Peyer's patch (tissue), 4 donors: ENCODE measurements at regions not wholly inside any gene's neighbourhood (a gene's known extent, or its start where the extent isn't known, plus 50 kb on each side); places are given as distances from the start of the nearest gene placed in this dataset.

Experiments
- DNase-seq, 3 donors: peaks; one replicate each; pipeline ENCODE4 v3.0.0-alpha.2; 2017 to 2019
- H3K27ac ChIP-seq, 4 donors: fragments of 200-600 bp; sonication (generic); one replicate each; pipeline ENCODE4 v1.5.1; 2016 to 2019
- H3K27me3 ChIP-seq, 2 donors: fragments of 200-600 bp; sonication (generic); one replicate each; pipeline ENCODE4 v1.5.1; 2019
- H3K36me3 ChIP-seq, 3 donors: fragments of 200-600 bp; sonication (generic); one replicate each; pipeline ENCODE4 v1.5.1; 2016 to 2019
- H3K4me1 ChIP-seq, 4 donors: fragments of 200-600 bp; sonication (generic); one replicate each; pipeline ENCODE4 v1.5.1; 2016 to 2019
- H3K4me3 ChIP-seq, 4 donors: fragments of 200-600 bp; sonication (generic); 1 replicate in 3 of 4; 2 replicates in 1 of 4; pipeline ENCODE4 v1.5.1; 2016 to 2019; ENCODE audit warnings: mild to moderate bottlenecking in 1 of 4
- H3K9me3 ChIP-seq, 4 donors: fragments of 200-600 bp; sonication (generic); one replicate each; pipeline ENCODE4 v1.5.1; 2016 to 2019; ENCODE audit warnings: mild to moderate bottlenecking in 1 of 4
- CTCF ChIP-seq, 6 experiments: fragments of 450-650 bp in 4 of 6; fragments of 200-600 bp in 2 of 6; sonication (generic) in 1 of 6; IDR thresholded peaks; one replicate each; pipeline ENCODE4 v1.5.1; 2017 to 2019; ENCODE audit warnings: antibody characterized with exemption in 6 of 6, mild to moderate bottlenecking in 3 of 6, moderate library complexity in 1 of 6
- POLR2A ChIP-seq, 2 donors: fragments of 450-650 bp; IDR thresholded peaks; one replicate each; pipeline ENCODE4 v1.5.1; 2017; ENCODE audit warnings: antibody characterized with exemption in 2 of 2, mild to moderate bottlenecking in 2 of 2, moderate library complexity in 2 of 2

GRCh38 chr12:84315926-84316325, 596.7 kb downstream of the SLC6A15 start:
- Histone ChIP-seq H3K9me3 (no peaks in the 10 kb centered on the region), H3K36me3 (no peaks in the 10 kb centered on the region), H3K4me3 (no peak overlapping the region), H3K27ac (no peak overlapping the region), H3K27me3 (no peaks in the 10 kb centered on the region), H3K4me1 (no peaks in the 10 kb centered on the region)
- no peak for DNase-seq
- TF ChIP-seq CTCF (IDR thresholded peaks at IDR 0.05), result no peak
- no peak for TF ChIP-seq POLR2A (IDR thresholded peaks at IDR 0.05)

- no peaks in the 10 kb centered on the region for H3K36me3 ChIP-seq
- H3K27me3 ChIP-seq, result no peaks in the 10 kb centered on the region
- H3K4me1 ChIP-seq, result no peaks in the 10 kb centered on the region
- H3K27ac ChIP-seq, result no peak overlapping the region
- DNase-seq, result no peak
- no peak overlapping the region for H3K4me3 ChIP-seq
- TF ChIP-seq POLR2A (IDR thresholded peaks at IDR 0.05) (no peak), CTCF (IDR thresholded peaks at IDR 0.05) (no peak)
- H3K9me3 ChIP-seq, result no peaks in the 10 kb centered on the region
Observed at GRCh38 chr12:84313323-84313675, 599.3 kb downstream of the SLC6A15 start.

GRCh38 chr12:84308211-84308610, 604.4 kb downstream of the SLC6A15 start:
- Histone ChIP-seq H3K27me3 (no peaks in the 10 kb centered on the region), H3K4me1 (no peaks in the 10 kb centered on the region), H3K36me3 (no peaks in the 10 kb centered on the region), H3K27ac (no peak overlapping the region), H3K9me3 (no peaks in the 10 kb centered on the region), H3K4me3 (no peak overlapping the region)
- no peak for DNase-seq
- TF ChIP-seq POLR2A (IDR thresholded peaks at IDR 0.05) (no peak), CTCF (IDR thresholded peaks at IDR 0.05) (no peak)

- H3K36me3 ChIP-seq, result no peaks in the 10 kb centered on the region
- no peaks in the 10 kb centered on the region for H3K27me3 ChIP-seq
- H3K4me1 ChIP-seq, result no peaks in the 10 kb centered on the region
- TF ChIP-seq CTCF (IDR thresholded peaks at IDR 0.05) (no peak), POLR2A (IDR thresholded peaks at IDR 0.05) (no peak)
- H3K27ac ChIP-seq, result no peak overlapping the region
- H3K4me3 ChIP-seq, result no peak overlapping the region
- DNase-seq, result no peak
- H3K9me3 ChIP-seq, result no peaks in the 10 kb centered on the region
Observed at GRCh38 chr12:84305144-84305543, 607.5 kb downstream of the SLC6A15 start.

GRCh38 chr12:84294246-84294645, 618.4 kb downstream of the SLC6A15 start:
- DNase-seq, result no peak
- H3K9me3 ChIP-seq, result no peaks in the 10 kb centered on the region

More at GRCh38 chr12:84294246-84294645, 618.4 kb downstream of the SLC6A15 start:
- Histone ChIP-seq H3K27me3 (no peaks in the 10 kb centered on the region), H3K4me1 (no peaks in the 10 kb centered on the region), H3K27ac (no peak overlapping the region), H3K4me3 (no peak overlapping the region), H3K36me3 (no peaks in the 10 kb centered on the region)
- TF ChIP-seq CTCF (IDR thresholded peaks at IDR 0.05), result no peak
- TF ChIP-seq POLR2A (IDR thresholded peaks at IDR 0.05), result no peak
